Pulmonary artery endothelial cell (primary cell): ENCODE measurements at regions not wholly inside any gene's neighbourhood (a gene's known extent, or its start where the extent isn't known, plus 50 kb on each side); places are given as distances from the start of the nearest gene placed in this dataset.

Experiments
- DNase-seq: peaks from one replicate; pipeline ENCODE4 v3.0.0-alpha.2; 2011; ENCODE audit warnings: low read depth, low spot score

DNA sequence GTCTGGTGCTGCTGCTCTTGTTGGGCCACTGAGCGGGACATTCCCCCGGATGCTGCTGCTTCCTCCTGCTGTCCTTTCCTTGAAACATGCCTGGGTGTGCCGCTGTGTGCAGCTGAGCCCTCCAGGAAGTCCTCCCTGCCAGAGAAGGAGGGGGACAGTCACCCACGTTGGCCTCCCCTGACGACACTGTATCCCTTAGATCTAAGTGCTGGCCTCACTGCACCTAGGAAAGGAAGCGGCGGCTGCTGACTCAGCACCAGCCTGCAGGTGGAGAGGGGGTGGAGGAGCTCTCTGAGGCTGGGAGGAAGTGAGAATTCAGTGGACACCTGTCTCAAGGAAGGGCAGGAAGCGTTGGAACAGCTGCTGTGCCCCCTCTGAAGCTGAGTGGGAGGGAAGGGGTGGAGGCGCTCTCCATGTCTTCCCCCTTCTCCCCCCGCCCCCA is 239.8 kb downstream of the HAUS1 start:
- DNase-seq = no peak

DNA sequence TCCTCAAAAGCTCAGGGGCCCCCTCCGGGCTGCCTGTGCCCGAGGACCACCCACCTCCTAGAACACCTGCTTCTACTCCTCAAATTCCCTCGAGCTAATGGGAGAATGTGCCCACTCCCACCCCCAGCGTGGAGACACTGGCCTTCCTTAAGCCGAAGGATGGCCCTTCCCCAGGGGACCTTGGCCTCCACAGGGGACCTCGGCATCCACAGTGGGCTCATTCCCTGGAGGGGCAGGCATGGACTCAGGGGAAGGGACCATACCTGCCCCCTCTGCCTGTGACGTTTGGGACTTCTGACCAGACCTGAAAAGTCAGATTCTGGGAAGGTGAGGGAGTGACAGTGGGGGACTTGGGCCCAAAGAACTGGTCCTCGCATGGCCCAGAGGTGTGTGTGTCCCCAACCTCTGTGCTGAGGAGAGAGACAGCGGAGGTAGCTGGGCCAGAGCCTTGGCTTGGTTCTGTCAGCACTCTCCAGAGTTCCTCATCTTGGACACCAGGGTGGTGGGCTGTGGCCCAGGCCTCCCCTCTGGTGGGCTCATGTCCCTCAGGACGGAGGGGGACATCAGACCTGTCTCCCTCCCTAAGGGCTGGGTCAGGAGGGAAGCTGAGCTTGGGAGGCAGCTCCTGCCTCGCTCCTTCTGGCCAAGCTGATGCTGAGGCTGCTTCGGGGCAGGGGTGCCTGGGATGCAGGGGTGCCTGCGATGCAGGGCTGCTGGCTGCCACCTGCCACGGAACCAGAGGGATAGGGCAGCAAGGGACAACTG is 240.4 kb downstream of the HAUS1 start:
- no peak for DNase-seq

DNA sequence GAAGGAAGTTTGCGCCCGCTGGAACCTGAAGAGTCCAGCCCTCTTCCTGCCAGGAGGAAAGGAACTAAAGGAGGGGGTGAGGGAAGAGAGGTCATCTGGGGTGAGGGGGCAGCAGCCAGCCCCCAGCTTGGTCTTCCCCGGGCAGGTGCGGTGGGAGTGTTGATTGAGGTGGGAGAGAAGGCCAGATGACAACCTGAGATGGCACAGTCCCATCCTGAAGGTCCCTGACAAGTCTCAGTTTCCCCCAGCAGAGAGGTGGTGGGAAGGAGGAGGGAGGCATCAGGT is 240.9 kb downstream of the HAUS1 start:
- no peak for DNase-seq

DNA sequence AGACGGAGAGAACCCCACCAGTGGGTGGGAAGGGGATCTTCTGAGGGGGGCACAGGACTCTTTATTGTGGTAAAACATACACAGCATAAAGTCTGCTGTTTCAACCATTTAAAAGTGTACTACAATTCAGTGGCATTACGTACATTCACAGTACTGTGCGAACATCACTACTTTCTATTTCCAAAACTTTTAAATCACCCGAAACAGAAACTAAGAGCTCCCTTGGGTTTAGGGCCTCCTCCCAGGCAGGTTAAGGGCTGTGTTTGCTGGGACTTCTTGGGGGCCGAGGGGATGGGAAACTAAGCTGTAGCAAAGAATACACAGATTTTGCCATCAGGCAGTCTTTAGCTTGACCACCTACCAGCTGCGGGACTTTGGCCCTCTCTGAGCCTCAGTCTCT is 242.0 kb downstream of the HAUS1 start:
- no peak for DNase-seq

DNA sequence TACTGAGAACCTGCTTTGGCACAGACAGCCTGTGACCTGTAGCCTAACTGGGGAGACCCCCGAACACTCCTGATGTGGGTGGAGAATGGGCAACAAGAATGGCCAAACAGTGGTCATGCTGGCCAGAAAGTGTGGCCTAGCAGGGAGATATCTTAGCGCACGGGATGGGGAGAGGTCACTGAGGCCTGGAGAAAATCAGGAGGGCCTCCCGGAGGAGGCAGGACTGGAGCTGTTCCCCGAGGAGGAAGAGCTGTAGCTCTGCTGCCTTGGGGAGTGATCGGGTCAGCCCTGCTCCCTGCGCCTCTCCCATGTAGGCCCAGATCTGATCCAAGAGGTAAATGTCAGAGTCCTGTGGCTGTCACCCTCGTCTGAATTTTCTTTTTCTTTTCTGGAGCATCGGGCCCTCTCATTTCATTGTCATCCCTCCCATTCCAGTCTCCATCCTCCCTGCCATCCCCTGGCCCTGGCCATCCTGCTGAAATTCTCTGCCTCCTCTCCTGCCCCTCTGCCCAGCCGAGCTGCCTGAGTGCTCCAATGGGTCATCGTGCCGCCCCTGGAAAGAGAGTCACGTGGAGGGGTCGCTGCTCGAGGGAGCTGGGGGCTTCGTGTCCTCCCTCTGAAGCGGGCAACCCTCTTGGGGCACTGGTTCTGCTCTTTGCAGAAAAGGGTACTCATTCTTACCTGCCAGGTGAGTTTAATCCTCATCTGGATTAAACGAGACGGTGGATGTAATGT is 242.9 kb downstream of the HAUS1 start:
- DNase-seq = no peak

DNA sequence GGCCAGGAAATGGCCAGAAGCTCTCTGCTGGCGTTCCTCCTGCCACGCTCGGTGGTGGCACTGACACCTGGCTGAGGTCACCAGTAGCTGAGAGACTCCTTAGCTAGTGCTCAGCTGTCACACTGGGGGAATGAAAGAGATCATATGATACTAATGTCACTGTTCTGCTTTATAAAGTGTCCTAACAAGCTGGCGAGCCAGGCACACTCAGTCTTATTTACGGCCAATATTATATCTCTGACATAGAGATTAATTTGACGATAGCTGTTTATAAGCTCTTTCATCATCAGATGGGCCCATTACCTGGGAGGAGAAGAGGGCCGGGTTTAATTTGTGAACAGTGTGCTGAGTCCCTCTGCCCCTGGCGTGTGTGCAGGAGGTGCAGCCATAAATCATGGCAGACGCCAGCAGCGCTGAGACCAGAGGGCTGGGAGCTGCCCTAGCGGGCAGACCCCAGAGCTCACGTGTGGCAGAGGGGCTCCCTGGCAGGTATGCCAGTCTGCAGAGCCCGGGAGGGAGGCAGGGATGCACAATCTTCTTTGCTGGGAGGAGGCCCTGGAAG is 246.5 kb downstream of the HAUS1 start:
- no peak for DNase-seq

DNA sequence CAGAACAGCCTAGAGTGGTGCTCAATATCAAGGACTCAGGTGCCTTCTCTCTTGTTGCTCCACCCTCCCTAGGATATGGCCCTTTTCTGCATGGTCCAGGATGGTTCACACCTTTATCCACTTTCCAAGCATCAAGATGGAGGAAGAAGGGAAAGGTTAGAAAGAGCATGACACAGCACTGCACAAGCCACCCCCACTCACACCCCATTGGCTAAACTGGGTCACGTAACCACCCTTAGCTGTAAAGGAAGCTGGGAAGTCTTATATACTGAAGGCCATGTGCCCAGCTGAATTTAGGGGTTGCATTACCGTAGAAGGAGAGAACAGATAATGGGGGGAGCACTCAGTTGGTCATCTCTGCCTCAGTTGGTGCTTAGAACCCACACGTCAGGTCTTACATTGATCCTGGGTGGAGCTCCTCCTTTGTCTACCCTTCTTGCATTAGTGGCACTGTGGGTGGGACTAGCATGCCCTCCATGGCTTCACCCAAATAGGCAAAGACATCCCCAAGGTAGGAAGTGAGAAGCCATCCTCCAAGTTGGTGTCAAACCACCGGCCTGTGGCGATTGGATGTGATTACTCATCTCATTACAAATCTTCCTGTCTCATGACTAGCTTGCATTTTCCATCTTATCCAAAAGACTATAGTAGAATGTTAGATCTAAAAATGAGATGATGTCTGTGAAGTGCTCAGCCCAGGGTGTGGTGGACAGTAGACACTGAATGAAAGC is 248.5 kb downstream of the HAUS1 start:
- DNase-seq = no peak

DNA sequence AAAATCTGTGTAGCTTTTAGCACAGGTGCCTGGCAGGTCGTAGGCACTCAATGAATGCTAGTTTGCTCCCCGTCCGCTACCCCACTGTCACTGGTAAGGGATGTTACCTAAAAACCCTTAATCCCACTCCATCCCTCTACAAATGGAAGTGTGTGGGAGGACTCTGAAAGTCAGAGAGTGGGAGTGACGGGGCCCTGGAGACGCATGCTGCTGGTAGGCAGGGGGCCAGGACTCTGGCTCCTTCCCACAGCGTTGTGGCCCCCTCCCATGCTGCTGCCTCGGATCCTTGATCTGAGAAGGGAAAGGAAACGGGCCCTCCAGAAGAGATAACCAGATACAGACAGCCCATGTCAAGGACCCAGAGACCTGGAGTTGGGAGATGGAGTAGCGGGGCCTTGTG is 249.3 kb downstream of the HAUS1 start:
- DNase-seq = no peak

DNA sequence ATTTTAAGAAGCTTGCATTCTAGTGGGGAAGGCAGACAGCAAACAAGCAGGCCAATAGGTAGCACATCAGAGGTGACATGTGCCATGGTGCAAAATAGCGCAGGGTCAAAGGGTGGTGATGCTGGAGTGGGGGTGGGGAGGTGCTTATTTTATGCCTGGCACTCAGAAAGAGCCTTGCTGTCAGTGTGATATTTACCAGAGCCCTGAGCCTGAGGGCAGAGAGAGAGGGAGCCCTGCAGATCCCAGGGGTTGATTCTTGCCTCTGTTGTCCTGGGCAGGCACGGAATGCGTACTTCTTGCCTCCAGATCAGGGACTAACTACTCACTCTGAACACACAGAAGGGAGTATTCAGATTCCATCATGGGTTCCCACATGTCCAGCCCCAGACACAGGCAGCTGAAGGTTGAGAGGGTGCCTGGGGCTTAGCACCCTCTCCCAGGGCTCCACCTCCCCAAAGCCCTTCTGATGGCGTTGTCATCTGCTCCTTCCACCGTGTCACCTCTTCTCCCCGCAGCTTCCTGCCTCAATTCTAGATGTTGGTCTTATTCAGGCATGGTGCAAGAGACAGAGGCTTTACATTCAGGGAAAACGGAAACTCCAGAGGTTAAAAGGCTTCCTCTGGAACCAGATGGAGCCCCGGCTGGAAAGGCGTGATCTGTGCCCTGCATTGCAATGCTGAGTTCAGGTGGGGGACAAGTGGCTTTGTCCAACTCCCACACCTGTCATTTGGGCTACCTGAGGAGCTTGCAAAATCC is 252.3 kb downstream of the HAUS1 start:
- DNase-seq = no peak

DNA sequence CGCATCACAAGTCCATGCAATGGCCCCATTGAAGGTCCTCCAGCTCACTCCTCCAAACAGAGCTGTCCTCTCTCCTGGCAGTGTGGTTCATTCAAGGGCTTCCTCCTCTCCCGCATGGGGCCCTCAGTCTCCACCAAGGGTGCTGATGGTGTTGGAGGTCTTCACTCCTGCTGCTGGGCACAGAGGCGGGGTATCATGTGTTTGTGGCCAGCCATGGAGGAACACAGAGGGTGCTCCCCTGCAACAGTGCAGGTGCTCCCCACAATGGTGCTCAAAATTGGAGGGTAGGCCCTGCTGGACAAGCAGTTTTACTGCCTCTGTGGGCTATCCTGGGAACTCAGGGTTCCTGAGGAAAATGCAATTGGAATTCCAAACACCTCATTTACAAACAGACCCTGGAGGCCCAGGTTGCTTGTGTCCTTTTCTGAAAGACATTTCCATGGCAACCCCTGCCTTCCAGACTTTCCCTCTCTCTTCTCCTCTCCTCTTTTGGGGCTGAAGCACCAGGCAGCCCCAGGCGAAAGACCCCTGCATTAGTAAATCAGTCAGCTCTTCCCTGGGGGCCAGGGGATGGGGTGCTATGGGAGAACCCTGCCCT is 256.0 kb downstream of the HAUS1 start:
- DNase-seq = no peak

DNA sequence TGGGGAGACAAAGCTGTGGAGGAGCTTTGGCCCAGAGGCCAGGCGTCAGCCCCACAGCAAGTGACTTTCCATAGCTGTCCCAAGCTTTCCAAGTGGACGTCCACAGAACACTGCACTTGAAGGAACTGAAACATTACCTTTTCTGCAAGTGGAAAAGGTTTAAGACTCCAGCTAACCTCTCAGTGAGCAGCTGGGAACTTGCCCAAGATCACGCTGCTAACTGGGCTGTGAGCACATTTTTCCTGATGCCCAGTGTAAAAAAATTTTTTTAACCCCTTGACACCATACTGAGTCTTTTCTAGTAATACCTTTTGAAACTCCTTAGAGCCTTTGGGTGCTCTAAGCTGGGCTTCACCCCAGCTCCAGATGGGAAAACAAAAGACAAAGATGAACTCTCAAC is 256.7 kb downstream of the HAUS1 start:
- no peak for DNase-seq

DNA sequence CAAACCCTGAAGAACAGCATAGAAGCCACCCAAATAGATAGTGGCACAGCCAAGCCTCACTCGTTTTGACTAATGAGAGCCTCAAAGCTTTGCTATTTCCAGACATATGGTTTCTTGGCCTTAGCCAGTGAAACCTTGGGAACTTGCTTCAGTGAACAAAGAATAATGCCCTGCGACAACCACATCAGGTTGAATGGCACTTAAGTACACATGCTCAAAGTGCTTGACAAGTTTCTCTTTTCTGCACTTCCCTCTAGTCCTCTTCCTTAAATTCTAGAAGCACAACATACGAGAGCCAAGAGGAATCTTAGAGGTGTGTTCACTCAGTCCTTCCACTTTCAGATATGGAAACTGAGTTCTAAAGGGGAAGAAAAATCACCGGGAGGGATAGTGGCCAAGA is 258.3 kb downstream of the HAUS1 start:
- DNase-seq = no peak

DNA sequence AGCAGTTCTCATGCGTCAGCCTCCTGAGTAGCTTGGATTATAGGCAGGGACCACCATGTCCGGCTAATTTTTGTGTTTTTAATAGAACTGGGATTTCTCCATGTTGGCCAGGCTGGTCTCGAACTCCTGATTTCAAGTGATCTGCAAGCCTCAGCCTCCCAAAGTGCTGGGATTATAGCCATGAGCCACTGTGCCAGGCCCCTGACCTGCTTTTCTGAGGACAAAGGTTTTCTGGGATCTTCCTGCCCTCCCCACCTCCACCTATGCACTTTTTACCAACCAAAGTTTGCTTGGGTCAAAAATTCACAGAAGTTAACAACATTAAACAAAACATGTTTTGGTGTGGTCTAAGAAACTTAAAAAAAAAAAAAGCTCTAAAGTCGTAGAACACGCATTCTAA is 259.9 kb downstream of the HAUS1 start:
- DNase-seq = no peak

DNA sequence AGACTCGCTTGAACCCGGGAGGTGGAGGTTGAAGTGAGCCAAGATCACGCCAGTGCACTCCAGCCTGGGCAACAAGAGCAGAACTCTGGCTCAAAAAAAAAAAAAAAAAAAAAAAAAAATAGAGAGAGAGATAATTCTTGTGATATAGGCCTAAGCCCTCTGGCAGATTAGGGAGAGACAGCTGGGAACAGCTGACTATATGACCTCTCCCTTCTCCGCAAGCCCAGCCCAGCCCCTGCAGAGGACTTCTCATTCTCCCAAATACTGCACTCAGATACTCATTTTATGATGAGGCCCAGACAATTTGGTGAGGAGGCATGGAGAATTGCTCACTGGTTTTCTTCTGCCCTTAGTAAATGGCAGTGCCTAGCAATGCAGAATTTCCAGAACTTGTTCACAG is 262.0 kb downstream of the HAUS1 start:
- DNase-seq = no peak

DNA sequence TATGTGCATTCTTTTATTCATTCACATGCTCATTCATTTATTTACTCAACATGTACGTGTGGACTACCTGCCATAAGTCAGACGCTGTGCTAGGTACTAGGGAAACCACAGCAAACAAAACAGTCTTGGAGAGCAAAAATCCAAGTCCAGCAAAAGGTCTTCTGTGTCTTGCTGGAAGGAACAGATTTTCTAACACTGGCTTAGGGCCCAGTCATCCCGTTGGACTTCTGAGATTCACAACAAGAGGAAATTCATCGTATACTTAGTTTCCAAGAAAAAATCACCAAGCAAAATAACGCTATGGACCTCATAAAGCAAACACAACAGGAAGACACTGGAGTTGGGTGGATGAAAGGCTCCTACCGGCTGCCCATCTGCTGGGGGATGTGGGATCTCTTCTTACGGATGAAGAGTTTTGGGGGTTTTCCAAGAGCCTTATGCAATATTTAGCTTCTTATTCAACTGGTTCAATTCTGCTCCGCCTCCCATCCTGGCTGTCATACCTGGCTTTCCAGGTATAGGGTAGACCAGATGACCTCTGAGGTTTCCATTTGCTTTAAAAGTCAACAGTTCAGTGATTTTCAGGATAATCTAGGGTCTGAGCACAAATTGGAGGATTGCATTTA is 262.7 kb downstream of the HAUS1 start:
- DNase-seq = no peak

DNA sequence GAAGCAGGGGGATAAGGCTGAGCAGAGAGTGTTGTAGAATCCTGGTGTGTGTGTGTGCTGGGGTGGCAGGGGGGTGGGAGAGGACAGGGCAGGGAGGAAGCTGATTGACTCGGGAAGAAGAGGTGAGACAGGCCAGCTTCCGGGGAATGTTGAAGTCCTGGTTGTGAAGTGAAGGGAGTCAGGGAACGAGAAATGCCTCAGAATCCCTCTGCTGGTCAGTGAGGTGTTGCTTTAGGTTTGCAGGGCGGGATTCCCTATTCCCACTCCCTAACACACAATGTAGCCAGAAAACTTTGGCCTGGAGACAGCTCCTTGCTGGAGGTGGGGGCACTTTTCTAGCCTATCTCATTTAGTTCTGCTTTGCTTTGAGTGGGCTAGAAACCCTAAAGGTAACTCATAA is 265.1 kb downstream of the HAUS1 start:
- no peak for DNase-seq

DNA sequence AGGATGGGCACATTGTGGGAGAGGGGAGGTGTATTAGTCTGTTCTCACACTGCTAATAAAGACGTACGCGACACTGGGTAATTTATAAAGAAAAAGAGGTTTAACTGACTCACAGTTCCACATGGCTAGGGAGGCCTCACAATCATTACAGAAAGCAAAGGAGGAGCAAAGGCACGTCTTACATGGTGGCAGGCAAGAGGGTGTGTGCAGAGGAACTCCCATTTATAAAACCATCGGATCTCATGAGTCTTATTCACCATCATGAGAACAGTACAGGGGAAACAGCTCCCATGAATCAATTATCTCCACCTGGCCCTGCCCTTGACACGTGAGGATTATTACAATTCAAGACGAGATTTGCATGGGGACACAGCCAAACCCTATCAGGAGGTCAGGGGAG is 266.7 kb downstream of the HAUS1 start:
- no peak for DNase-seq

DNA sequence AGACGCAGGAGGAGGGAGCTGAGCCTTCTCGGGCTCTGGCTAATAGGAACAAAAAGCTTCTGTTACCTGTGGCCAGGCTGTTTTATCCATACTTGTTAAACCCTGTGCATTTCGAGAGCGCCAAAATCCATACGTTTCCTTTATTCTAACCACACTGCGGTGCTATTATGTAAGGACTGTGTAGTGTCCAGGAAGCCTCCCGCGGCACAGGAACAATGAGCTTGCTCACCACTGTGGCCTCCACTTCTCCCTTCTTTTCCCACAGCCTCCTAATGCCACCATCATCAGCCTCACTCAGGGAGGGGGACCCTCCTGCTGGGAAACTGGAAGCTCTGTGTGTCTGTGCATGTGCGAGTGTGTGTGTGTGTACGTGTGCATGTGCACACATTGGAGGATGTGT is 268.5 kb downstream of the HAUS1 start:
- DNase-seq = no peak

DNA sequence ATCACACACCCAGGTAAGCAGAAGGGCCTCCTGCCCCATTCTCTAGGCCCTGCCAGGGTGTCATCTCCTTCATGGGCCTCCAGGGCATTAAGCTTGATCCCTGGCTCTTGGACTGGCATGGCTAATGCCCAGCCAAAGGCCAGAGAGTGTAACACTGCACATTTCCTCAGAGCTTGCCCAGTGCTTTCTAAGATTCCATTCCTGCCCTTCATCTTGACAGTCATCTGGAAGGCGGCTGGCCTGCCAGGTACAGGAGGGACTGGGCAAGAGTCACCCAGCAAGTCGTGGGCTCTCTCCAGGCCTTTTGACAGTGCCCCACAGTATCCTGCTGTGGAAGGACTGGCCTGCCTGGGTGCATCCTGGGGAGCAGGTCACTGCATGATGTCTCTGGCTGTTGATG is 268.9 kb downstream of the HAUS1 start:
- DNase-seq = no peak

DNA sequence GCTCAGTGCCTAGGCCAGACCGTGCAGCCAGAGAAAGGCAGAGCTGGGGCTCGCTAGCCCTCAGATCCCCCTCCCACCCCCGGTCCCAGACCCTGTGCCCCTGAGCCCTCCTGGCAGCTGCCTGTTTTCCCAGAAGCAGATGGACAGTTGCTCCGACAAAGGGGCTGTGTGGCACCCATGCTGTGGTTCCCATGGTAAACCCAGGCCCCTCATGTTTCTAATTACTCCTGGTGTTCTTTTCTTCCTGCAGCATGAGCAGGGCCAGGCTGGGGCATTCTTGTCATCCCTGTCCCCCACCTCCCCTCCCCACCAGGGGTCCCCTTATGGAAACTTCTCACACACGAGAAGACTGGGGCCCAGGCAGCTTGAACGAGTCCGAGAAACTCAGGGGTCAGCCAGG is 269.6 kb downstream of the HAUS1 start:
- no peak for DNase-seq

DNA sequence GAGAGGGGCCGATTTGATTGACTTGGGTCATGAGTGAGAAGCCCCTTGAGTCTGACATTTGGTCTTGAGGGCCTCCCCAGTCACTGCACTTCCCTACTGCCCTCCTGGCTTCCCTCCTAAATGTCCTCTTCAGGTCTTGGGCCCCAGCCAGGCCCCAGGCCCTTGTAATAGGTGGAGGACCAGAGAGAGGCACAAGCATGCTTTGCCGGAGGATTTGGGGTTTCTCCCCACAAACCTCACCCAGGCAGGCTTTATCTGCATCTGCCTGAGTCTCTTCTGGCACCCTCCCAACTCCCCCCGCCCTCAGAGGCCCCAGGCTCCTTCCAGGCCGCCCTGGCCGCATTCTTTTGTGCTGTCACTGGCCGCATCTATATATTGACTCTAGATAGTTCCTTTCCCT is 270.7 kb downstream of the HAUS1 start:
- DNase-seq = no peak
